ENCODE measurements at regions not wholly inside any gene's neighbourhood (a gene's known extent, or its start where the extent isn't known, plus 50 kb on each side); places are given as distances from the start of the nearest gene placed in this dataset.

DNA sequence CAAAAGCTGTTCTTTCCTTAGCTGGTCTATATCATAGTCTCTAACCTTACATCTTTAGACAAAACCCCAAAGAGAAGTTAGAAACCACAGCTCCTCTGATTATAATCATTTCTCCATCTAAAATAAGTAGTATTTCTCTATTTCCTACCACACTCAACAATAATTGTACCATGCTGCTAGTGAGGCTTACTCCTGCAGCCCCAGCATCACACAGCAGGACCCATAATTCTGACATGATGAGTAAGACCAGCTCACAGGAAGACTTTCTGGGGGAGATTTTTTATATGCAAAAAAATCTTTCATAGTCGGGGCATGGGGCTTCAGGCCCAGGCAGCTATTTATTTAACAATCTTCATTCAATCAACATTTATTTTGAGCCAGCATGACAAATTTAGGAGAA, 441.6 kb downstream of the DYNC2H1 start:
- H3K4me1 ChIP-seq (ENCODE audit: control insufficient read depth, insufficient read depth, low read length): no peaks in the 10 kb centered on the region
- no peaks in the 10 kb centered on the region for H3K36me3 ChIP-seq (ENCODE audit: control insufficient read depth in 2 of 2, insufficient read depth in 2 of 2, low read length in 1 of 2)
- H3K27me3 ChIP-seq (replicated peaks in 1 of 2; ENCODE audit: control insufficient read depth in 2 of 2, insufficient read depth in 2 of 2, low read length in 1 of 2): no peaks in the 10 kb centered on the region
- in situ Hi-C loops (cut with MboI) (no loop called here), intact Hi-C loops (cut with micrococcal nuclease; ENCODE audit: unreplicated experiment) (no loop called here)
- no peak overlapping the region for H3K4me3 ChIP-seq
- H3K4me2 ChIP-seq (ENCODE audit: control insufficient read depth, insufficient read depth): no peak overlapping the region
- SMC1A ChIA-PET (ENCODE audit: uncharacterized antibody, unreplicated experiment): no interaction called here
- H3K27ac ChIP-seq (ENCODE audit: control insufficient read depth, insufficient read depth): no peak overlapping the region
- CTCF ChIA-PET: interaction anchor here (1.2 kb wide), 1 partner anchor 10 kb away, joined by 3 read pairs; no protein-coding TSS in a partner anchor
- RAD21 ChIA-PET (ENCODE audit: unreplicated experiment): no interaction called here
- no TSS peak for BruUV-seq (replicated peaks)
- H3K9ac ChIP-seq (ENCODE audit: control insufficient read depth, insufficient read depth, low read length): no peak overlapping the region
- ATAC-seq: no peak
- no peak for DNase-seq (ENCODE audit: low read depth, low spot score)
- TF ChIP-seq TCF3 (IDR thresholded peaks at IDR 0.05; ENCODE audit: borderline replicate concordance, insufficient read depth, low read depth, low read length) (no peak), YY1 (IDR thresholded peaks at IDR 0.05; ENCODE audit: low read depth, low read length) (no peak)
- POLR2A ChIA-PET: no interaction called here
- no peaks in the 10 kb centered on the region for H3K79me2 ChIP-seq (ENCODE audit: control insufficient read depth, insufficient read depth, low read length)
- H2AFZ ChIP-seq (ENCODE audit: control insufficient read depth, low read depth, low read length): no peak overlapping the region
- H4K20me1 ChIP-seq (ENCODE audit: control insufficient read depth, insufficient read depth): no peaks in the 10 kb centered on the region
- WGBS (ENCODE audit: insufficient coverage, insufficient replicate concordance, low lambda C conversion rate, missing lambda C conversion rate): 0% methylated on average over 1 of the region's 1 CpG
- no peaks in the 10 kb centered on the region for H3K9me3 ChIP-seq (replicated peaks; ENCODE audit: control insufficient read depth, insufficient read depth, low read length)
- no peak for FAIRE-seq

GRCh38 chr11:103552086-103552485, 442.9 kb downstream of the DYNC2H1 start:
- Histone ChIP-seq H3K9me3 (replicated peaks; ENCODE audit: control insufficient read depth, insufficient read depth, low read length) (no peaks in the 10 kb centered on the region), H3K9ac (ENCODE audit: control insufficient read depth, insufficient read depth, low read length) (no peak overlapping the region), H3K27me3 (replicated peaks in 1 of 2; ENCODE audit: control insufficient read depth in 2 of 2, insufficient read depth in 2 of 2, low read length in 1 of 2) (no peaks in the 10 kb centered on the region), H3K79me2 (ENCODE audit: control insufficient read depth, insufficient read depth, low read length) (no peaks in the 10 kb centered on the region), H4K20me1 (ENCODE audit: control insufficient read depth, insufficient read depth) (no peaks in the 10 kb centered on the region), H3K4me1 (ENCODE audit: control insufficient read depth, insufficient read depth, low read length) (no peaks in the 10 kb centered on the region), H3K27ac (ENCODE audit: control insufficient read depth, insufficient read depth) (no peak overlapping the region), H3K36me3 (ENCODE audit: control insufficient read depth in 2 of 2, insufficient read depth in 2 of 2, low read length in 1 of 2) (no peaks in the 10 kb centered on the region), H3K4me2 (ENCODE audit: control insufficient read depth, insufficient read depth) (no peak overlapping the region), H2AFZ (ENCODE audit: control insufficient read depth, low read depth, low read length) (no peak overlapping the region), H3K4me3 (no peak overlapping the region)
- BruUV-seq (replicated peaks): no TSS peak
- DNase-seq (ENCODE audit: low read depth, low spot score) (no peak), ATAC-seq (no peak), FAIRE-seq (no peak)
- intact Hi-C loops (cut with micrococcal nuclease; ENCODE audit: unreplicated experiment): no loop called here
- POLR2A ChIA-PET: no interaction called here
- RAD21 ChIA-PET (ENCODE audit: unreplicated experiment): no interaction called here
- WGBS (ENCODE audit: insufficient coverage, insufficient replicate concordance, low lambda C conversion rate, missing lambda C conversion rate): 30% methylated on average over 5 of the region's 5 CpGs
- in situ Hi-C loops (cut with MboI): no loop called here
- CTCF ChIA-PET: no interaction called here
- SMC1A ChIA-PET (ENCODE audit: uncharacterized antibody, unreplicated experiment): interaction anchor here (0.5 kb wide), 1 partner anchor 12 kb away, joined by 3 read pairs; no protein-coding TSS in a partner anchor
- TF ChIP-seq, protein P1, sequence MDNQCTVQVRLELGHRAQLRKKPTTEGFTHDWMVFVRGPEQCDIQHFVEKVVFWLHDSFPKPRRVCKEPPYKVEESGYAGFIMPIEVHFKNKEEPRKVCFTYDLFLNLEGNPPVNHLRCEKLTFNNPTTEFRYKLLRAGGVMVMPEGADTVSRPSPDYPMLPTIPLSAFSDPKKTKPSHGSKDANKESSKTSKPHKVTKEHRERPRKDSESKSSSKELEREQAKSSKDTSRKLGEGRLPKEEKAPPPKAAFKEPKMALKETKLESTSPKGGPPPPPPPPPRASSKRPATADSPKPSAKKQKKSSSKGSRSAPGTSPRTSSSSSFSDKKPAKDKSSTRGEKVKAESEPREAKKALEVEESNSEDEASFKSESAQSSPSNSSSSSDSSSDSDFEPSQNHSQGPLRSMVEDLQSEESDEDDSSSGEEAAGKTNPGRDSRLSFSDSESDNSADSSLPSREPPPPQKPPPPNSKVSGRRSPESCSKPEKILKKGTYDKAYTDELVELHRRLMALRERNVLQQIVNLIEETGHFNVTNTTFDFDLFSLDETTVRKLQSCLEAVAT (IDR thresholded peaks at IDR 0.05): no peak
- no peak for TF ChIP-seq RB1 (IDR thresholded peaks at IDR 0.05; ENCODE audit: borderline replicate concordance)
- TF ChIP-seq ZNF207 (IDR thresholded peaks at IDR 0.05; ENCODE audit: borderline replicate concordance): no peak
- TF ChIP-seq MYC (IDR thresholded peaks at IDR 0.05; ENCODE audit: insufficient read depth, insufficient read length, insufficient replicate concordance, low read length, severe bottlenecking): no peak
- TF ChIP-seq PRDM15 (CRISPR knock-in tag; IDR thresholded peaks at IDR 0.05): no peak
- TF ChIP-seq TCF3 (IDR thresholded peaks at IDR 0.05; ENCODE audit: borderline replicate concordance, insufficient read depth, low read depth, low read length): no peak
- no peak for TF ChIP-seq TAF1 (IDR thresholded peaks at IDR 0.05; ENCODE audit: borderline replicate concordance, low read depth, low read length)

All from GM12878 (cell line).